ENCODE measurements at regions not wholly inside any gene's neighbourhood (a gene's known extent, or its start where the extent isn't known, plus 50 kb on each side); places are given as distances from the start of the nearest gene placed in this dataset.
"Not testable (repeated sequence)": the region's sequence is repeated elsewhere in the genome, so short reads cannot be mapped to it uniquely, and the experiment has no call there.

DNA sequence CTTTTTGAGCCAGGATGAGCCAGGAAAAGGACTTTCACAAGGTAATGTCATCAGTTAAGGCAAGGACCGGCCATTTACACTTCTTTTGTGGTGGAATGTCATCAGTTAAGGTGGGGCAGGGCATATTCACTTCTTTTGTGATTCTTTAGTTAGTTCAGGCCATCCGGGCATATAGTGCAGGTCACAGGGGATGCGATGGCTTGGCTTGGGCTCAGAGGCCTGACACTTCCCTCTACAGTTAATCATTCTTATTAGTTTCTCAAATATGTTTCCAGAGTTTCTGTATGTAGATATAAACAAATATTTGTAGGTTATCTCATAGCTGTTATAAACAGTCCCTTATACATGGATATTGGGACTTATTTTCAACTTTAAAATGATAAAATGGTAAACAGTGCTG, 326.5 kb downstream of the PCDH11X start:
- H4K20me1 ChIP-seq (ENCODE audit: insufficient read depth, low read length); H2AFZ ChIP-seq (ENCODE audit: low read length); ATAC-seq; H3K9ac ChIP-seq (ENCODE audit: insufficient read depth, low read depth, low read length); H3K4me2 ChIP-seq (ENCODE audit: low read depth, low read length); H3K4me3 ChIP-seq (replicated peaks in 1 of 3; ENCODE audit: insufficient read depth in 1 of 3, low read depth in 2 of 3, low read length in 3 of 3); in situ Hi-C loops (cut with HindIII; ENCODE audit: extremely low pct_ligation_motif_present, low pct_unique_long_range_greater_than_20kb); POLR2A ChIA-PET; intact Hi-C loops (cut with micrococcal nuclease; ENCODE audit: unreplicated experiment); FAIRE-seq; DNase-seq (ENCODE audit: low spot score); H3K27ac ChIP-seq (ENCODE audit: extremely low read length, insufficient read depth, low read length); H3K9me3 ChIP-seq (ENCODE audit: low read length); H3K27me3 ChIP-seq (ENCODE audit: control insufficient read depth in 1 of 2, insufficient read depth in 2 of 2, low read length in 2 of 2); H3K4me1 ChIP-seq (ENCODE audit: insufficient read depth, low read length); CTCF ChIA-PET (ENCODE audit: low intra/inter-chr PET ratio, low total read pairs); H3K36me3 ChIP-seq (replicated peaks in 1 of 2; ENCODE audit: control insufficient read depth in 1 of 2, insufficient read depth in 2 of 2, low read length in 2 of 2); H3K79me2 ChIP-seq (ENCODE audit: insufficient read depth, low read length); BruUV-seq (replicated peaks): not testable (repeated sequence)
- 80% methylated on average over 1 of the region's 3 CpGs for WGBS (ENCODE audit: low lambda C conversion rate)

- H3K9me3 ChIP-seq (ENCODE audit: low read length); H3K4me1 ChIP-seq (ENCODE audit: insufficient read depth, low read length); FAIRE-seq; CTCF ChIA-PET (ENCODE audit: low intra/inter-chr PET ratio, low total read pairs); H3K4me2 ChIP-seq (ENCODE audit: low read depth, low read length); POLR2A ChIA-PET; H2AFZ ChIP-seq (ENCODE audit: low read length); H3K4me3 ChIP-seq (replicated peaks in 1 of 3; ENCODE audit: insufficient read depth in 1 of 3, low read depth in 2 of 3, low read length in 3 of 3); BruUV-seq (replicated peaks); ATAC-seq; intact Hi-C loops (cut with micrococcal nuclease; ENCODE audit: unreplicated experiment); H4K20me1 ChIP-seq (ENCODE audit: insufficient read depth, low read length); H3K9ac ChIP-seq (ENCODE audit: insufficient read depth, low read depth, low read length); DNase-seq (ENCODE audit: low spot score); in situ Hi-C loops (cut with HindIII; ENCODE audit: extremely low pct_ligation_motif_present, low pct_unique_long_range_greater_than_20kb); H3K27ac ChIP-seq (ENCODE audit: extremely low read length, insufficient read depth, low read length); H3K27me3 ChIP-seq (ENCODE audit: control insufficient read depth in 1 of 2, insufficient read depth in 2 of 2, low read length in 2 of 2); H3K36me3 ChIP-seq (replicated peaks in 1 of 2; ENCODE audit: control insufficient read depth in 1 of 2, insufficient read depth in 2 of 2, low read length in 2 of 2); H3K79me2 ChIP-seq (ENCODE audit: insufficient read depth, low read length): not testable (repeated sequence)
- WGBS (ENCODE audit: low lambda C conversion rate), result 0% methylated on average over 1 of the region's 1 CpG
Measured at GRCh38 chrX:92106671-92107070, 327.5 kb downstream of the PCDH11X start.

- H2AFZ ChIP-seq (ENCODE audit: low read length); POLR2A ChIA-PET; CTCF ChIA-PET (ENCODE audit: low intra/inter-chr PET ratio, low total read pairs); H3K36me3 ChIP-seq (replicated peaks in 1 of 2; ENCODE audit: control insufficient read depth in 1 of 2, insufficient read depth in 2 of 2, low read length in 2 of 2); intact Hi-C loops (cut with micrococcal nuclease; ENCODE audit: unreplicated experiment); H3K9me3 ChIP-seq (ENCODE audit: low read length); H3K4me2 ChIP-seq (ENCODE audit: low read depth, low read length); H3K9ac ChIP-seq (ENCODE audit: insufficient read depth, low read depth, low read length); H3K4me3 ChIP-seq (replicated peaks in 1 of 3; ENCODE audit: insufficient read depth in 1 of 3, low read depth in 2 of 3, low read length in 3 of 3); H4K20me1 ChIP-seq (ENCODE audit: insufficient read depth, low read length); DNase-seq (ENCODE audit: low spot score); BruUV-seq (replicated peaks); H3K27me3 ChIP-seq (ENCODE audit: control insufficient read depth in 1 of 2, insufficient read depth in 2 of 2, low read length in 2 of 2); FAIRE-seq; H3K4me1 ChIP-seq (ENCODE audit: insufficient read depth, low read length); H3K79me2 ChIP-seq (ENCODE audit: insufficient read depth, low read length); in situ Hi-C loops (cut with HindIII; ENCODE audit: extremely low pct_ligation_motif_present, low pct_unique_long_range_greater_than_20kb); H3K27ac ChIP-seq (ENCODE audit: extremely low read length, insufficient read depth, low read length); ATAC-seq: not testable (repeated sequence)
- WGBS (ENCODE audit: low lambda C conversion rate), result 40% methylated on average over 1 of the region's 4 CpGs
Measured at GRCh38 chrX:92110410-92110911, 331.3 kb downstream of the PCDH11X start.

GRCh38 chrX:92117701-92118100, 338.5 kb downstream of the PCDH11X start:
- H3K9ac ChIP-seq (ENCODE audit: insufficient read depth, low read depth, low read length); in situ Hi-C loops (cut with HindIII; ENCODE audit: extremely low pct_ligation_motif_present, low pct_unique_long_range_greater_than_20kb); BruUV-seq (replicated peaks); H3K36me3 ChIP-seq (replicated peaks in 1 of 2; ENCODE audit: control insufficient read depth in 1 of 2, insufficient read depth in 2 of 2, low read length in 2 of 2); H4K20me1 ChIP-seq (ENCODE audit: insufficient read depth, low read length); H3K4me2 ChIP-seq (ENCODE audit: low read depth, low read length); H3K4me3 ChIP-seq (replicated peaks in 1 of 3; ENCODE audit: insufficient read depth in 1 of 3, low read depth in 2 of 3, low read length in 3 of 3); ATAC-seq; H3K9me3 ChIP-seq (ENCODE audit: low read length); H3K27ac ChIP-seq (ENCODE audit: extremely low read length, insufficient read depth, low read length); H3K79me2 ChIP-seq (ENCODE audit: insufficient read depth, low read length); FAIRE-seq; DNase-seq (ENCODE audit: low spot score); POLR2A ChIA-PET; CTCF ChIA-PET (ENCODE audit: low intra/inter-chr PET ratio, low total read pairs); intact Hi-C loops (cut with micrococcal nuclease; ENCODE audit: unreplicated experiment); H3K4me1 ChIP-seq (ENCODE audit: insufficient read depth, low read length); H3K27me3 ChIP-seq (ENCODE audit: control insufficient read depth in 1 of 2, insufficient read depth in 2 of 2, low read length in 2 of 2); H2AFZ ChIP-seq (ENCODE audit: low read length): not testable (repeated sequence)
- 0% methylated on average over 1 of the region's 3 CpGs for WGBS (ENCODE audit: low lambda C conversion rate)

Data from HepG2 (cell line).